Activated B cell treated with CpG ODN at 0.5 μM for 24 hours (primary cell): ENCODE measurements at regions not wholly inside any gene's neighbourhood (a gene's known extent, or its start where the extent isn't known, plus 50 kb on each side); places are given as distances from the start of the nearest gene placed in this dataset.

Experiments used
- ATAC-seq: fragments of 200-7000 bp; cut with Tn5 transposase; one replicate; pipeline ENCODE4 v1.10.0; 2021; ENCODE audit warnings: low read depth, mild to moderate bottlenecking, moderate library complexity
- CTCF ChIA-PET: fragments of 350-600 bp; sonication (Branson Sonifier 250); formaldehyde crosslinking; loops from one replicate; lab custom pipeline; 2021; ENCODE audit warnings: antibody characterized with exemption; lab: Charles Lee
- POLR2A ChIA-PET: fragments of 350-600 bp; sonication (Branson Sonifier 250); formaldehyde crosslinking; loops from one replicate; lab custom pipeline; 2021; ENCODE audit warnings: antibody characterized with exemption; lab: Charles Lee
- DNase-seq: peaks from one replicate; pipeline ENCODE4 v3.0.0; 2022
- H3K27ac Mint-ChIP-seq: one replicate; pipeline ENCODE4 v1.8.0; 2020; ENCODE audit warnings: mixed read lengths
- H3K27me3 Mint-ChIP-seq: one replicate; pipeline ENCODE4 v1.8.0; 2021; ENCODE audit warnings: mixed read lengths
- H3K36me3 Mint-ChIP-seq: one replicate; pipeline ENCODE4 v1.8.0; 2021; ENCODE audit warnings: low read depth, mixed read lengths
- H3K4me1 Mint-ChIP-seq: one replicate; pipeline ENCODE4 v1.8.0; 2021; ENCODE audit warnings: mixed read lengths
- H3K4me3 Mint-ChIP-seq: one replicate; pipeline ENCODE4 v1.8.0; 2020; ENCODE audit warnings: mild to moderate bottlenecking, mixed read lengths
- H3K9me3 Mint-ChIP-seq: one replicate; pipeline ENCODE4 v1.8.0; 2020; ENCODE audit warnings: mixed read lengths
- CTCF ChIP-seq: fragments of 200-600 bp; IDR thresholded peaks from one replicate; pipeline ENCODE4 v1.8.0; 2022; ENCODE audit warnings: antibody characterized with exemption, mild to moderate bottlenecking
- intact Hi-C: fragments of 100-400 bp; cut with micrococcal nuclease; formaldehyde crosslinking; loops from one replicate; pipeline ENCODE4 v1.15.1; 2024

- no peak for ATAC-seq
Measured at GRCh38 chr20:16205507-16205906, 367.7 kb downstream of the KIF16B start.

GRCh38 chr20:16203096-16203495 is 370.2 kb downstream of the KIF16B start:
- H3K27ac Mint-ChIP-seq = no peak overlapping the region
- TF ChIP-seq CTCF = no peak
- CTCF ChIA-PET = no interaction called here
- no peaks in the 10 kb centered on the region for H3K36me3 Mint-ChIP-seq
- DNase-seq (no peak), ATAC-seq (no peak)
- POLR2A ChIA-PET = no interaction called here
- peaks cover 10% of the 10 kb centered on the region for H3K9me3 Mint-ChIP-seq
- no peak overlapping the region for H3K4me3 Mint-ChIP-seq
- peaks cover 20% of the 10 kb centered on the region for H3K4me1 Mint-ChIP-seq
- H3K27me3 Mint-ChIP-seq = no peaks in the 10 kb centered on the region
- intact Hi-C loops = no loop called here

More at GRCh38 chr20:16205507-16205906, 367.7 kb downstream of the KIF16B start:
- no peak overlapping the region for H3K4me3 Mint-ChIP-seq
- no peak overlapping the region for H3K27ac Mint-ChIP-seq
- peaks cover 20% of the 10 kb centered on the region for H3K4me1 Mint-ChIP-seq
- H3K36me3 Mint-ChIP-seq = no peaks in the 10 kb centered on the region
- POLR2A ChIA-PET = no interaction called here
- peaks cover 8% of the 10 kb centered on the region for H3K9me3 Mint-ChIP-seq
- CTCF ChIA-PET = no interaction called here
- no peaks in the 10 kb centered on the region for H3K27me3 Mint-ChIP-seq
- TF ChIP-seq CTCF = no peak
- no peak for DNase-seq
- intact Hi-C loops = no loop called here

- Mint-ChIP-seq H3K4me3 (no peak overlapping the region), H3K36me3 (no peaks in the 10 kb centered on the region), H3K9me3 (peaks cover 10% of the 10 kb centered on the region), H3K27ac (no peak overlapping the region), H3K4me1 (peaks cover 10% of the 10 kb centered on the region), H3K27me3 (no peaks in the 10 kb centered on the region)
- ChIA-PET POLR2A (no interaction called here), CTCF (no interaction called here)
- ATAC-seq = no peak
- TF ChIP-seq CTCF = no peak
- no peak for DNase-seq
- intact Hi-C loops = no loop called here
Measured at GRCh38 chr20:16201191-16201590, 372.1 kb downstream of the KIF16B start.

GRCh38 chr20:16197696-16198095 is 375.6 kb downstream of the KIF16B start:
- POLR2A ChIA-PET = no interaction called here
- CTCF ChIA-PET = no interaction called here
- peaks cover 4% of the 10 kb centered on the region for H3K4me1 Mint-ChIP-seq
- H3K36me3 Mint-ChIP-seq = no peaks in the 10 kb centered on the region
- H3K27ac Mint-ChIP-seq = no peak overlapping the region
- intact Hi-C loops = no loop called here
- peaks cover 7% of the 10 kb centered on the region for H3K9me3 Mint-ChIP-seq
- ATAC-seq (no peak), DNase-seq (no peak)
- no peaks in the 10 kb centered on the region for H3K27me3 Mint-ChIP-seq
- no peak overlapping the region for H3K4me3 Mint-ChIP-seq
- TF ChIP-seq CTCF = no peak

- Mint-ChIP-seq H3K36me3 (no peaks in the 10 kb centered on the region), H3K4me3 (no peak overlapping the region), H3K9me3 (peaks cover 2% of the 10 kb centered on the region), H3K4me1 (no peaks in the 10 kb centered on the region), H3K27ac (no peak overlapping the region), H3K27me3 (no peaks in the 10 kb centered on the region)
- ATAC-seq (no peak), DNase-seq (no peak)
- CTCF ChIA-PET = interaction anchor here (0.8 kb wide), 1 partner anchor 66 kb away, joined by 3 read pairs; no protein-coding TSS in a partner anchor
- no peak for TF ChIP-seq CTCF
- intact Hi-C loops = no loop called here
- POLR2A ChIA-PET = no interaction called here
Measured at GRCh38 chr20:16195671-16196070, 377.6 kb downstream of the KIF16B start.
